ENCODE measurements at regions not wholly inside any gene's neighbourhood (a gene's known extent, or its start where the extent isn't known, plus 50 kb on each side); places are given as distances from the start of the nearest gene placed in this dataset.

DNA sequence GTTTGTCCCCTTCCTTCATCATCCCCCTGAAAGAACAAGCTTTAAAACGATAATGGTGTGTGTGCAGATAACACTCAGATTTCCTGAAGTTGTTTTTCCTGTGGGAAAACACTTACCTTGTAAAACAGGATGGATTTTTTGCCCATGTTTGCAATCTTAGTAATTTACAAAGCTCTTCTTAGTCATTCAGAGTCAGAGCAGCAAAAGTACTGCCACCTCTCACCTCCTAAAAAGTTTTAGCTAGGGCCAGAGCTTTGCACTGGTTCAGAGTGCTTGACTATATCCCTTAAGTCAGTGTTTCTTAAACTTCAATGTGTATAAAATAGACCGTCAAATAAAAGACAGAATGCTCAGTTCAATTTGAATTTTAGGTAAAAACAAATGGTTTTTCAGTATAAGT lies 62.3 kb downstream of the NKX6-1 start (continued):
- TF ChIP-seq, protein P1, sequence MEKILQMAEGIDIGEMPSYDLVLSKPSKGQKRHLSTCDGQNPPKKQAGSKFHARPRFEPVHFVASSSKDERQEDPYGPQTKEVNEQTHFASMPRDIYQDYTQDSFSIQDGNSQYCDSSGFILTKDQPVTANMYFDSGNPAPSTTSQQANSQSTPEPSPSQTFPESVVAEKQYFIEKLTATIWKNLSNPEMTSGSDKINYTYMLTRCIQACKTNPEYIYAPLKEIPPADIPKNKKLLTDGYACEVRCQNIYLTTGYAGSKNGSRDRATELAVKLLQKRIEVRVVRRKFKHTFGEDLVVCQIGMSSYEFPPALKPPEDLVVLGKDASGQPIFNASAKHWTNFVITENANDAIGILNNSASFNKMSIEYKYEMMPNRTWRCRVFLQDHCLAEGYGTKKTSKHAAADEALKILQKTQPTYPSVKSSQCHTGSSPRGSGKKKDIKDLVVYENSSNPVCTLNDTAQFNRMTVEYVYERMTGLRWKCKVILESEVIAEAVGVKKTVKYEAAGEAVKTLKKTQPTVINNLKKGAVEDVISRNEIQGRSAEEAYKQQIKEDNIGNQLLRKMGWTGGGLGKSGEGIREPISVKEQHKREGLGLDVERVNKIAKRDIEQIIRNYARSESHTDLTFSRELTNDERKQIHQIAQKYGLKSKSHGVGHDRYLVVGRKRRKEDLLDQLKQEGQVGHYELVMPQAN (IDR thresholded peaks at IDR 0.05; ENCODE audit: borderline replicate concordance), result no peak

GRCh38 chr4:84434344-84434743 lies 64.7 kb downstream of the NKX6-1 start:
- WGBS (ENCODE audit: insufficient coverage, low coverage, missing lambda C conversion rate), result 0% methylated on average over 3 of the region's 3 CpGs
- DNase-seq (ENCODE audit: extremely low read depth in 1 of 4, low spot score in 3 of 4) (no peak), ATAC-seq (no peak), FAIRE-seq (no peak)
- POLR2A ChIA-PET, result no interaction called here
- Histone ChIP-seq H3K79me2 (ENCODE audit: control insufficient read depth, insufficient read depth, low read length) (no peaks in the 10 kb centered on the region), H3K9ac (ENCODE audit: insufficient read depth in 1 of 2, low read depth in 2 of 2, low read length in 2 of 2) (no peak overlapping the region), H3K4me1 (replicated peaks in 1 of 2; ENCODE audit: control insufficient read depth in 2 of 2, insufficient read depth in 2 of 2, low read length in 2 of 2) (no peaks in the 10 kb centered on the region), H3K27ac (ENCODE audit: extremely low read depth, low read depth, low read length) (no peak overlapping the region), H3K4me2 (ENCODE audit: insufficient read depth, low read length) (no peak overlapping the region), H3K4me3 (no peak overlapping the region), H3K9me3 (replicated peaks; ENCODE audit: control insufficient read depth, insufficient read depth, low read depth, low read length) (no peaks in the 10 kb centered on the region), H4K20me1 (replicated peaks; ENCODE audit: control insufficient read depth, insufficient read depth, low read length) (no peaks in the 10 kb centered on the region), H3K36me3 (ENCODE audit: control insufficient read depth, insufficient read depth, low read length) (no peaks in the 10 kb centered on the region), H3K27me3 (ENCODE audit: control insufficient read depth in 2 of 2, insufficient read depth in 2 of 2, low read length in 2 of 2) (no peaks in the 10 kb centered on the region; a peak in 1 of 5 replicates), H3K9me1 (ENCODE audit: control insufficient read depth, insufficient read depth, low read length) (no peaks in the 10 kb centered on the region), H2AFZ (ENCODE audit: low read depth, low read length) (no peak overlapping the region)
- no peak for TF ChIP-seq RNF2 (IDR thresholded peaks at IDR 0.05)
- intact Hi-C loops (cut with micrococcal nuclease), result no loop called here
- no TSS peak for BruUV-seq (replicated peaks)
- in situ Hi-C loops (cut with MboI), result no loop called here
- CTCF ChIA-PET (ENCODE audit: low intra/inter-chr PET ratio), result no interaction called here

DNA sequence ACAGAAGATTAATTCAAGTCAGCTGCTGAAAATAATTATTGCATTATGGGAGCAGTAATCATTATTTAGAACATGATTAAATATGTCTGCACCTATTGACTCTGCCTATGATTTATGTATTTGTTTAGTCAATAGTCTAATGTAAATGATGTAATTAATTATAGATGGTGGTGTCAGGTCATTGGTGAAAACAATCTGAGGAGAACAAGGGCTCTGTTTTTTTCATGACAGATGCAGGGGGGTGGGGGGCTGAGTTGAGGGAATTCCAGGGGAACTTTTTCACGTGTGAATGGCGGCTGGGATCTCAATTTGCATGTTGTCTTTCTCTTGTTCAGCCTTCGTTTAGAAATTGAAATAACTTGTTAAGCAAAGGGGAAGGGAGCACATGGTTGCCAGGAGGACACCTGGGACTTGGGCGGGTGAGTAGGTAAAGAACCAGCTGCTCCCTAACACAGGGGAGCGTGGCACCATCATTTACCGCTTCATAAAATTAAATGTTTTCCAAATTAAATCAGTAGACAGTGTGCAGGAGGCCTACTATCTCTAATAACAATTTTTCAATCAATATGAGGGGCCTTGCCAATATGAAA lies 65.4 kb downstream of the NKX6-1 start:
- no peak overlapping the region for H3K4me3 ChIP-seq
- H3K9me3 ChIP-seq (replicated peaks; ENCODE audit: control insufficient read depth, insufficient read depth, low read depth, low read length), result no peaks in the 10 kb centered on the region
- BruUV-seq (replicated peaks), result no TSS peak
- H3K27ac ChIP-seq (ENCODE audit: extremely low read depth, low read depth, low read length), result no peak overlapping the region
- in situ Hi-C loops (cut with MboI) (no loop called here), intact Hi-C loops (cut with micrococcal nuclease) (no loop called here)
- no peak overlapping the region for H3K4me2 ChIP-seq (ENCODE audit: insufficient read depth, low read length)
- TF ChIP-seq PHF20 (IDR thresholded peaks at IDR 0.05; ENCODE audit: partially characterized antibody) (no peak), SIN3B (IDR thresholded peaks at IDR 0.05; ENCODE audit: low read depth) (no peak), TFAM (CRISPR knock-in tag; conservative IDR thresholded peaks at IDR 0.05) (no peak)
- H3K9me1 ChIP-seq (ENCODE audit: control insufficient read depth, insufficient read depth, low read length), result no peaks in the 10 kb centered on the region
- WGBS (ENCODE audit: insufficient coverage, low coverage, missing lambda C conversion rate), result 0% methylated on average over 6 of the region's 6 CpGs
- ATAC-seq (no peak), FAIRE-seq (no peak), DNase-seq (ENCODE audit: extremely low read depth in 1 of 4, low spot score in 3 of 4) (no peak)
- no peaks in the 10 kb centered on the region for H4K20me1 ChIP-seq (replicated peaks; ENCODE audit: control insufficient read depth, insufficient read depth, low read length)
- POLR2A ChIA-PET, result no interaction called here
- H2AFZ ChIP-seq (ENCODE audit: low read depth, low read length), result no peak overlapping the region
- CTCF ChIA-PET (ENCODE audit: low intra/inter-chr PET ratio), result no interaction called here
- H3K27me3 ChIP-seq (ENCODE audit: control insufficient read depth in 2 of 2, insufficient read depth in 2 of 2, low read length in 2 of 2), result no peaks in the 10 kb centered on the region; a peak in 1 of 5 replicates
- H3K79me2 ChIP-seq (ENCODE audit: control insufficient read depth, insufficient read depth, low read length), result no peaks in the 10 kb centered on the region
- no peaks in the 10 kb centered on the region for H3K36me3 ChIP-seq (ENCODE audit: control insufficient read depth, insufficient read depth, low read length)
- no peak overlapping the region for H3K9ac ChIP-seq (ENCODE audit: insufficient read depth in 1 of 2, low read depth in 2 of 2, low read length in 2 of 2)
- H3K4me1 ChIP-seq (replicated peaks in 1 of 2; ENCODE audit: control insufficient read depth in 2 of 2, insufficient read depth in 2 of 2, low read length in 2 of 2), result no peaks in the 10 kb centered on the region

All from K562 (cell line).